Panc1 (cell line): ENCODE measurements at regions not wholly inside any gene's neighbourhood (a gene's known extent, or its start where the extent isn't known, plus 50 kb on each side); places are given as distances from the start of the nearest gene placed in this dataset.
A peak's percentile ranks its signal among the peaks of the same experiment; 100 is the strongest.

ENCODE experiments used
- ATAC-seq: fragments of 200-7000 bp; cut with Tn5 transposase; 2 replicates; pipeline ENCODE4 v1.9.1; 2020; ENCODE audit warnings: mild to moderate bottlenecking, moderate library complexity
- BruUV-seq: library from RNA; stranded (reverse); fragments of 400-500 nt; replicated peaks from 2 replicates; lab custom pipeline; 2021; lab: Mats Ljungman, UMichigan
- CTCF ChIA-PET: fragments of 300-600 bp; sonication (Branson Sonifier 250); formaldehyde crosslinking; loops from one replicate; lab custom pipeline; 2022; ENCODE audit warnings: antibody characterized with exemption; lab: Charles Lee
- POLR2A ChIA-PET: fragments of 300-600 bp; sonication (Branson Sonifier 250); formaldehyde crosslinking; loops from one replicate; lab custom pipeline; 2022; ENCODE audit warnings: antibody characterized with exemption; lab: Charles Lee
- DNase-seq: peaks from one replicate; pipeline ENCODE4 v3.0.0-alpha.2; 2010; ENCODE audit warnings: low read depth, low spot score
- H3K27ac ChIP-seq: 2 replicates; pipeline ENCODE4 v1.5.1; 2011; ENCODE audit warnings: mild to moderate bottlenecking, low read length, inconsistent platforms
- H3K27me3 ChIP-seq: fragments of 200-500 bp; sonication (Bioruptor generic); 2 replicates; pipeline ENCODE4 v1.6.0; 2014; ENCODE audit warnings: low read length, inconsistent platforms; ENCODE audit not compliant: control insufficient read depth, insufficient read depth
- H3K36me3 ChIP-seq: fragments of 200-500 bp; sonication (Bioruptor generic); 2 replicates; pipeline ENCODE4 v1.5.1; 2014; ENCODE audit warnings: inconsistent platforms, mild to moderate bottlenecking, low read length, moderate library complexity; ENCODE audit not compliant: control insufficient read depth, insufficient read depth
- H3K4me1 ChIP-seq: 2 replicates; pipeline ENCODE4 v1.5.1; 2011; ENCODE audit warnings: inconsistent platforms, mild to moderate bottlenecking, low read length, moderate library complexity; ENCODE audit not compliant: control insufficient read depth, insufficient read depth
- H3K4me3 ChIP-seq, 2 experiments: 2 replicates each; pipeline ENCODE4 v1.5.1; 2011 to 2012; ENCODE audit warnings: low read depth in 2 of 2, low read length in 2 of 2, mild to moderate bottlenecking in 2 of 2, inconsistent platforms in 1 of 2, moderate library complexity in 1 of 2
- H3K9me3 ChIP-seq: fragments of 200-500 bp; sonication (Bioruptor generic); 2 replicates; pipeline ENCODE4 v1.5.1; 2014; ENCODE audit warnings: low read depth, mild to moderate bottlenecking, inconsistent platforms, low read length, moderate library complexity; ENCODE audit not compliant: control insufficient read depth, insufficient read depth
- CTCF ChIP-seq: fragments of 450-650 bp; IDR thresholded peaks from 2 replicates; pipeline ENCODE4 v1.5.1; 2017; ENCODE audit warnings: mild to moderate bottlenecking
- POLR2AphosphoS5 ChIP-seq: IDR thresholded peaks from 2 replicates; pipeline ENCODE4 v1.6.1; 2012; ENCODE audit warnings: mild to moderate bottlenecking, low read depth, low read length, moderate library complexity
- REST ChIP-seq, 2 experiments: IDR thresholded peaks; 2 replicates each; pipeline ENCODE4 v1.6.1; 2011 to 2012; ENCODE audit warnings: low read depth in 2 of 2, control low read depth in 1 of 2, low read length in 1 of 2, mild to moderate bottlenecking in 1 of 2, moderate library complexity in 1 of 2; ENCODE audit not compliant: insufficient read depth in 1 of 2
- SIN3A ChIP-seq: IDR thresholded peaks from 2 replicates; pipeline ENCODE4 v1.6.1; 2012; ENCODE audit warnings: low read depth, mild to moderate bottlenecking, low read length, moderate library complexity, borderline replicate concordance; ENCODE audit not compliant: insufficient read depth
- TCF7L2 ChIP-seq: IDR thresholded peaks from 2 replicates; pipeline ENCODE4 v1.6.1; 2011; ENCODE audit warnings: mild to moderate bottlenecking, low read depth, low read length, inconsistent platforms
- in situ Hi-C: cut with HindIII; loops from 2 replicates; pipeline ENCODE4 v1.10.0; 2016; ENCODE audit warnings: low sequenced_read_pairs, low pct_unique_long_range_greater_than_20kb
- intact Hi-C: fragments of 100-400 bp; cut with micrococcal nuclease; formaldehyde crosslinking; loops from one replicate; pipeline ENCODE4 v1.10.0; 2022; ENCODE audit not compliant: unreplicated experiment

- in situ Hi-C loops, result no loop called here
- Histone ChIP-seq H3K27ac (no peak overlapping the region), H3K27me3 (peaks cover 4% of the 10 kb centered on the region; the same call in 1 of the 2 replicates), H3K4me3 (no peak overlapping the region), H3K4me1 (no peaks in the 10 kb centered on the region), H3K36me3 (no peaks in the 10 kb centered on the region), H3K9me3 (no peaks in the 10 kb centered on the region)
- ATAC-seq, result no peak
- DNase-seq, result no peak
- ChIA-PET CTCF (no interaction called here), POLR2A (no interaction called here)
- intact Hi-C loops, result no loop called here
- TF ChIP-seq TCF7L2 (no peak), REST (IDR thresholded peaks at IDR 0.05; ENCODE audit: insufficient read depth in 1 of 2, low read depth in 2 of 2, low read length in 1 of 2) (peak in 1 of 2 experiments; percentile 45; a peak in 1 of 4 replicates)
- no TSS peak for BruUV-seq
Observed at GRCh38 chr1:29478151-29478791, 241.9 kb downstream of the PTPRU start.

GRCh38 chr1:29475326-29475725, 239.0 kb downstream of the PTPRU start:
- intact Hi-C loops (no loop called here), in situ Hi-C loops (no loop called here)
- CTCF ChIA-PET, result no interaction called here
- no peak overlapping the region for H3K27ac ChIP-seq
- ATAC-seq (no peak), DNase-seq (no peak)
- POLR2A ChIA-PET, result no interaction called here
- H3K36me3 ChIP-seq, result no peaks in the 10 kb centered on the region
- no TSS peak for BruUV-seq
- no peaks in the 10 kb centered on the region for H3K4me1 ChIP-seq
- peaks cover 13% of the 10 kb centered on the region for H3K27me3 ChIP-seq
- no peaks in the 10 kb centered on the region for H3K9me3 ChIP-seq
- no peak for TF ChIP-seq TCF7L2
- no peak overlapping the region for H3K4me3 ChIP-seq

- TF ChIP-seq REST (IDR thresholded peaks at IDR 0.05; ENCODE audit: insufficient read depth in 1 of 2, low read depth in 2 of 2, low read length in 1 of 2), result no peak
- TF ChIP-seq CTCF, result no peak
- no peak for TF ChIP-seq POLR2AphosphoS5
- TF ChIP-seq SIN3A, result no peak
- no peak for TF ChIP-seq TCF7L2
- Histone ChIP-seq H3K9me3 (no peaks in the 10 kb centered on the region), H3K36me3 (no peaks in the 10 kb centered on the region), H3K4me1 (no peaks in the 10 kb centered on the region), H3K27ac (no peak overlapping the region), H3K27me3 (peaks cover 13% of the 10 kb centered on the region), H3K4me3 (no peak overlapping the region)
- POLR2A ChIA-PET, result no interaction called here
- DNase-seq, result no peak
- ATAC-seq, result no peak
- in situ Hi-C loops, result no loop called here
- CTCF ChIA-PET, result no interaction called here
- intact Hi-C loops, result no loop called here
- no TSS peak for BruUV-seq
Observed at GRCh38 chr1:29474274-29475244, 238.2 kb downstream of the PTPRU start.
